Activated CD8-positive, alpha-beta memory T cell treated with anti-CD3 and anti-CD28 coated beads, Interleukin-2, amount 50 U/mL, for 1 hour (primary cell): ENCODE measurements at regions not wholly inside any gene's neighbourhood (a gene's known extent, or its start where the extent isn't known, plus 50 kb on each side); places are given as distances from the start of the nearest gene placed in this dataset.

ENCODE experiments used
- DNase-seq: peaks from one replicate; pipeline ENCODE4 v3.0.0-alpha.2; 2020; ENCODE audit errors: extremely low read depth

GRCh38 chr3:150069154-150069527 lies 98.4 kb upstream of the PFN2 start:
- no peak for DNase-seq

GRCh38 chr3:150068440-150069153 lies 97.9 kb upstream of the PFN2 start:
- no peak for DNase-seq

GRCh38 chr3:150067561-150067960 lies 96.9 kb upstream of the PFN2 start:
- no peak for DNase-seq

GRCh38 chr3:150064971-150065370 lies 94.3 kb upstream of the PFN2 start:
- DNase-seq, result no peak

GRCh38 chr3:150063237-150063636 lies 92.5 kb upstream of the PFN2 start:
- no peak for DNase-seq

GRCh38 chr3:150062492-150062891 lies 91.8 kb upstream of the PFN2 start:
- DNase-seq, result no peak

- no peak for DNase-seq
These were observed 90.8 kb upstream of the PFN2 start for GRCh38 chr3:150061288-150062024.

- DNase-seq, result no peak
These were observed 89.0 kb upstream of the PFN2 start for GRCh38 chr3:150059729-150060128.

GRCh38 chr3:150059241-150059640 lies 88.5 kb upstream of the PFN2 start:
- DNase-seq, result no peak

GRCh38 chr3:150057227-150057626 lies 86.5 kb upstream of the PFN2 start:
- DNase-seq, result no peak

GRCh38 chr3:150055332-150055731 lies 84.6 kb upstream of the PFN2 start:
- no peak for DNase-seq

- DNase-seq, result no peak
These were observed 83.9 kb upstream of the PFN2 start for GRCh38 chr3:150054635-150055034.

- no peak for DNase-seq
These were observed 79.8 kb upstream of the PFN2 start for GRCh38 chr3:150050510-150050909.

GRCh38 chr3:150049317-150049716 lies 78.6 kb upstream of the PFN2 start:
- no peak for DNase-seq

GRCh38 chr3:150041877-150042276 lies 71.2 kb upstream of the PFN2 start:
- no peak for DNase-seq

GRCh38 chr3:150040097-150040496 lies 69.4 kb upstream of the PFN2 start:
- no peak for DNase-seq

- no peak for DNase-seq
These were observed 68.1 kb upstream of the PFN2 start for GRCh38 chr3:150038830-150039229.

- DNase-seq, result no peak
These were observed 66.1 kb upstream of the PFN2 start for GRCh38 chr3:150036780-150037179.

- no peak for DNase-seq
These were observed 65.4 kb upstream of the PFN2 start for GRCh38 chr3:150035910-150036612.

- DNase-seq, result no peak
These were observed 64.6 kb upstream of the PFN2 start for GRCh38 chr3:150035301-150035779.

GRCh38 chr3:150033721-150034120 lies 63.0 kb upstream of the PFN2 start:
- DNase-seq, result no peak

GRCh38 chr3:150030841-150031240 lies 60.1 kb upstream of the PFN2 start:
- DNase-seq, result no peak

GRCh38 chr3:150023239-150023636 lies 52.5 kb upstream of the PFN2 start:
- DNase-seq, result no peak
